VCaP (cell line): ENCODE measurements at regions not wholly inside any gene's neighbourhood (a gene's known extent, or its start where the extent isn't known, plus 50 kb on each side); places are given as distances from the start of the nearest gene placed in this dataset.
"Not testable (repeated sequence)": the region's sequence is repeated elsewhere in the genome, so short reads cannot be mapped to it uniquely, and the experiment has no call there.

Source experiments
- H3K27ac ChIP-seq: fragments of 450-650 bp; 2 replicates; pipeline ENCODE4 v1.5.1; 2017
- CTCF ChIP-seq: fragments of 450-650 bp; conservative IDR thresholded peaks from 2 replicates; pipeline ENCODE4 v1.5.1; 2017; ENCODE audit warnings: mild to moderate bottlenecking, moderate library complexity

- no peak for TF ChIP-seq CTCF
- no peak overlapping the region for H3K27ac ChIP-seq
Measured at GRCh38 chr16:13727943-13728342, 192.0 kb upstream of the ERCC4 start.

GRCh38 chr16:13733561-13733960, 186.4 kb upstream of the ERCC4 start:
- no peak overlapping the region for H3K27ac ChIP-seq
- no peak for TF ChIP-seq CTCF

- H3K27ac ChIP-seq, result not testable (repeated sequence)
Measured at GRCh38 chr16:13739621-13740373, 180.2 kb upstream of the ERCC4 start.

GRCh38 chr16:13742928-13743327, 177.0 kb upstream of the ERCC4 start:
- TF ChIP-seq CTCF, result no peak
- H3K27ac ChIP-seq, result no peak overlapping the region

- TF ChIP-seq CTCF, result no peak
- no peak overlapping the region for H3K27ac ChIP-seq
Measured at GRCh38 chr16:13743571-13743970, 176.4 kb upstream of the ERCC4 start.

GRCh38 chr16:13756411-13757140, 163.4 kb upstream of the ERCC4 start:
- no peak for TF ChIP-seq CTCF
- H3K27ac ChIP-seq, result no peak overlapping the region

GRCh38 chr16:13766334-13766733, 153.6 kb upstream of the ERCC4 start:
- no peak for TF ChIP-seq CTCF
- no peak overlapping the region for H3K27ac ChIP-seq

- peak; percentile 64 for TF ChIP-seq CTCF
- H3K27ac ChIP-seq, result no peak overlapping the region
Measured at GRCh38 chr16:13767215-13767614, 152.7 kb upstream of the ERCC4 start.
